Uterus (tissue), 3 donors: ENCODE measurements at regions not wholly inside any gene's neighbourhood (a gene's known extent, or its start where the extent isn't known, plus 50 kb on each side); places are given as distances from the start of the nearest gene placed in this dataset.
"Not testable (repeated sequence)": the region's sequence is repeated elsewhere in the genome, so short reads cannot be mapped to it uniquely, and the experiment has no call there.

Experiments
- DNase-seq, 2 donors: peaks; one replicate each; pipeline ENCODE4 v3.0.0-alpha.2; 2019 to 2020
- H3K27ac ChIP-seq, 2 donors: fragments of 200-600 bp; sonication (generic); 1 replicate in 1 of 2; 2 replicates in 1 of 2; pipeline ENCODE4 v1.5.1; 2016 to 2018
- H3K27me3 ChIP-seq, 2 donors: fragments of 200-600 bp; sonication (generic); one replicate each; pipeline ENCODE4 v1.5.1; 2018 to 2019; ENCODE audit warnings: control low read depth in 1 of 2
- H3K36me3 ChIP-seq, 2 donors: fragments of 200-600 bp; sonication (generic); one replicate each; pipeline ENCODE4 v1.5.1; 2019; ENCODE audit warnings: control low read depth in 1 of 2
- H3K4me1 ChIP-seq, 2 donors: fragments of 200-600 bp; sonication (generic); one replicate each; pipeline ENCODE4 v1.5.1; 2018 to 2019; ENCODE audit warnings: control low read depth in 1 of 2
- H3K4me3 ChIP-seq, 2 donors: fragments of 200-600 bp; sonication (generic); 1 replicate in 1 of 2; 2 replicates in 1 of 2; pipeline ENCODE4 v1.5.1; 2018 to 2019; ENCODE audit warnings: mild to moderate bottlenecking in 1 of 2
- H3K9me3 ChIP-seq, 2 donors: fragments of 200-600 bp; sonication (generic); one replicate each; pipeline ENCODE4 v1.5.1; 2019; ENCODE audit warnings: control low read depth in 1 of 2
- CTCF ChIP-seq, 4 experiments: fragments of 200-600 bp in 2 of 4; fragments of 450-650 bp in 2 of 4; sonication (generic) in 2 of 4; IDR thresholded peaks; one replicate each; pipeline ENCODE4 v1.5.1; 2016 to 2019; ENCODE audit warnings: antibody characterized with exemption in 4 of 4, mild to moderate bottlenecking in 2 of 4, moderate library complexity in 1 of 4
- POLR2A ChIP-seq, 2 donors: fragments of 450-650 bp; IDR thresholded peaks; one replicate each; pipeline ENCODE4 v1.6.1; 2016; ENCODE audit warnings: antibody characterized with exemption in 2 of 2, mild to moderate bottlenecking in 1 of 2, moderate library complexity in 1 of 2
- intact Hi-C: fragments of 100-400 bp; cut with DNase I; formaldehyde crosslinking; loops from one replicate; pipeline ENCODE4 v1.15.1; 2023; ENCODE audit warnings: low total_unique reads
- donor health status: DM: yes; HTN: yes; CAD: no.

- TF ChIP-seq CTCF (IDR thresholded peaks at IDR 0.05), result no peak
- TF ChIP-seq POLR2A (IDR thresholded peaks at IDR 0.05), result no peak
- intact Hi-C loops, result no loop called here
- H3K4me1 ChIP-seq, result no peaks in the 10 kb centered on the region
Observed at GRCh38 chr5:37951946-37952721, 112.3 kb upstream of the GDNF start.

GRCh38 chr5:37950436-37950835 is 110.6 kb upstream of the GDNF start:
- no peaks in the 10 kb centered on the region for H3K4me1 ChIP-seq
- no peak for TF ChIP-seq POLR2A (IDR thresholded peaks at IDR 0.05)
- no peak for TF ChIP-seq CTCF (IDR thresholded peaks at IDR 0.05)
- no peak for DNase-seq
- no peak overlapping the region for H3K4me3 ChIP-seq
- H3K27me3 ChIP-seq, result no peaks in the 10 kb centered on the region
- no peaks in the 10 kb centered on the region for H3K9me3 ChIP-seq
- no peak overlapping the region for H3K27ac ChIP-seq
- intact Hi-C loops, result no loop called here
- no peaks in the 10 kb centered on the region for H3K36me3 ChIP-seq

More at GRCh38 chr5:37951946-37952721, 112.3 kb upstream of the GDNF start:
- H3K27ac ChIP-seq, result no peak overlapping the region
- H3K4me3 ChIP-seq, result no peak overlapping the region
- no peaks in the 10 kb centered on the region for H3K27me3 ChIP-seq
- no peak for DNase-seq
- no peaks in the 10 kb centered on the region for H3K36me3 ChIP-seq
- no peaks in the 10 kb centered on the region for H3K9me3 ChIP-seq

GRCh38 chr5:37945446-37945845 is 105.6 kb upstream of the GDNF start:
- intact Hi-C loops, result no loop called here
- no peak overlapping the region for H3K27ac ChIP-seq
- TF ChIP-seq POLR2A (IDR thresholded peaks at IDR 0.05), result no peak
- TF ChIP-seq CTCF (IDR thresholded peaks at IDR 0.05), result no peak
- no peaks in the 10 kb centered on the region for H3K4me1 ChIP-seq
- no peak for DNase-seq
- no peaks in the 10 kb centered on the region for H3K27me3 ChIP-seq
- no peaks in the 10 kb centered on the region for H3K36me3 ChIP-seq
- H3K9me3 ChIP-seq, result no peaks in the 10 kb centered on the region
- no peak overlapping the region for H3K4me3 ChIP-seq

- H3K4me1 ChIP-seq, intact Hi-C loops, H3K27ac ChIP-seq, H3K4me3 ChIP-seq, DNase-seq, H3K27me3 ChIP-seq, H3K36me3 ChIP-seq, H3K9me3 ChIP-seq: not testable (repeated sequence)
Observed at GRCh38 chr5:37943136-37943535, 103.3 kb upstream of the GDNF start.

GRCh38 chr5:37940931-37941623 is 101.2 kb upstream of the GDNF start:
- no peaks in the 10 kb centered on the region for H3K36me3 ChIP-seq
- H3K27me3 ChIP-seq, result no peaks in the 10 kb centered on the region
- intact Hi-C loops, result no loop called here
- no peak for DNase-seq
- H3K4me1 ChIP-seq, result no peaks in the 10 kb centered on the region
- no peak overlapping the region for H3K27ac ChIP-seq
- no peak overlapping the region for H3K4me3 ChIP-seq
- TF ChIP-seq POLR2A (IDR thresholded peaks at IDR 0.05) (no peak), CTCF (IDR thresholded peaks at IDR 0.05) (no peak)
- H3K9me3 ChIP-seq, result no peaks in the 10 kb centered on the region
